Hepatocyte (in vitro differentiated cells): ENCODE measurements at regions not wholly inside any gene's neighbourhood (a gene's known extent, or its start where the extent isn't known, plus 50 kb on each side); places are given as distances from the start of the nearest gene placed in this dataset.

Experiments used
- DNase-seq: peaks from one replicate; pipeline ENCODE4 v3.0.0-alpha.2; 2016; ENCODE audit warnings: low spot score
- H2AFZ ChIP-seq: fragments of 200-600 bp; sonication (generic); 2 replicates; pipeline ENCODE4 v1.6.0; 2016; ENCODE audit warnings: antibody characterized with exemption, mild to moderate bottlenecking
- H3K27ac ChIP-seq: fragments of 200-600 bp; sonication (generic); 2 replicates; pipeline ENCODE4 v1.5.1; 2016; ENCODE audit warnings: mild to moderate bottlenecking
- H3K27me3 ChIP-seq: fragments of 200-600 bp; sonication (generic); 2 replicates; pipeline ENCODE4 v1.6.1; 2016
- H3K36me3 ChIP-seq: fragments of 200-600 bp; sonication (generic); replicated peaks from 2 replicates; pipeline ENCODE4 v1.5.1; 2016; ENCODE audit warnings: low read depth; ENCODE audit not compliant: insufficient read depth
- H3K4me1 ChIP-seq: fragments of 200-600 bp; sonication (generic); 2 replicates; pipeline ENCODE4 v1.5.1; 2016; ENCODE audit warnings: mild to moderate bottlenecking, moderate library complexity; ENCODE audit not compliant: insufficient read depth
- H3K4me2 ChIP-seq: fragments of 200-600 bp; sonication (generic); 2 replicates; pipeline ENCODE4 v1.6.0; 2016
- H3K4me3 ChIP-seq: fragments of 200-600 bp; sonication (generic); 2 replicates; pipeline ENCODE4 v1.5.1; 2016; ENCODE audit warnings: mild to moderate bottlenecking
- H3K79me2 ChIP-seq: fragments of 200-600 bp; sonication (generic); 2 replicates; pipeline ENCODE4 v1.6.0; 2017; ENCODE audit warnings: mild to moderate bottlenecking
- H3K9me2 ChIP-seq: fragments of 200-600 bp; sonication (generic); replicated peaks from 2 replicates; pipeline ENCODE4 v1.6.0; 2017; ENCODE audit warnings: mild to moderate bottlenecking; ENCODE audit not compliant: insufficient read depth
- H3K9me3 ChIP-seq: fragments of 200-600 bp; sonication (generic); 2 replicates; pipeline ENCODE4 v1.5.1; 2016; ENCODE audit warnings: low read depth, mild to moderate bottlenecking
- H4K20me1 ChIP-seq: fragments of 200-600 bp; sonication (generic); 2 replicates; pipeline ENCODE4 v1.6.0; 2016; ENCODE audit warnings: mild to moderate bottlenecking; ENCODE audit not compliant: insufficient read depth, poor library complexity, severe bottlenecking
- EZH2 ChIP-seq: fragments of 200-600 bp; sonication (generic); IDR thresholded peaks from 2 replicates; pipeline ENCODE4 v1.6.1; 2016; ENCODE audit warnings: antibody characterized with exemption, mild to moderate bottlenecking, borderline replicate concordance
- EZH2phosphoT487 ChIP-seq: fragments of 200-600 bp; sonication (generic); IDR thresholded peaks from one replicate; pipeline ENCODE4 v1.6.1; 2018; ENCODE audit warnings: antibody characterized with exemption, mild to moderate bottlenecking, low read depth, moderate library complexity; ENCODE audit not compliant: unreplicated experiment, severe bottlenecking
- WGBS: methylation state at CpG from one replicate; pipeline ENCODE4 v1.1.6; 2016; ENCODE audit warnings: low lambda C conversion rate; ENCODE audit errors: missing lambda C conversion rate; 5-methylcytosine and 5-hydroxymethylcytosine counted together
- TF ChIP-seq, protein P1 (sequence below): fragments of 200-600 bp; sonication (generic); IDR thresholded peaks from 2 replicates; pipeline ENCODE4 v1.5.1; 2016; ENCODE audit warnings: antibody characterized with exemption, mild to moderate bottlenecking; ENCODE audit not compliant: poor library complexity

DNA sequence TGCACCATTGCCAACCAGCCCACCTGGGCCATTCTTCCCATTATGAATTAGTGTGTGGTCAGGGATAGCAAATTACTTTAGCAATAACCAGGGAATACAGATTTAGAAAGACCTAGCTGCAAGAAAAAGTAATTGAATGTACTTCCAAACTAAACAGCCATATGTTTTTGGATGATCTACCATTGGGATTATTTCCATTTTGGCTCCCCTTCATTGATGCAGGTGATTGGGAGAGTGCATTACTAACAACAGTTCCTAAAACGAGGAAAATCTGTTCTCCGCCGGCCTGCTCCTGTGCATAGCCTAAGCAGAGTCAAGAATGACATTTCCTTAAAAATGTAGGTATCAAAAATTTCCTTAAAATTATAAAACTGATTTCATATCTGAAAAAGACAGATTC is 58.5 kb downstream of the MAIP1 start:
- TF ChIP-seq EZH2phosphoT487, result no peak
- TF ChIP-seq, protein P1, sequence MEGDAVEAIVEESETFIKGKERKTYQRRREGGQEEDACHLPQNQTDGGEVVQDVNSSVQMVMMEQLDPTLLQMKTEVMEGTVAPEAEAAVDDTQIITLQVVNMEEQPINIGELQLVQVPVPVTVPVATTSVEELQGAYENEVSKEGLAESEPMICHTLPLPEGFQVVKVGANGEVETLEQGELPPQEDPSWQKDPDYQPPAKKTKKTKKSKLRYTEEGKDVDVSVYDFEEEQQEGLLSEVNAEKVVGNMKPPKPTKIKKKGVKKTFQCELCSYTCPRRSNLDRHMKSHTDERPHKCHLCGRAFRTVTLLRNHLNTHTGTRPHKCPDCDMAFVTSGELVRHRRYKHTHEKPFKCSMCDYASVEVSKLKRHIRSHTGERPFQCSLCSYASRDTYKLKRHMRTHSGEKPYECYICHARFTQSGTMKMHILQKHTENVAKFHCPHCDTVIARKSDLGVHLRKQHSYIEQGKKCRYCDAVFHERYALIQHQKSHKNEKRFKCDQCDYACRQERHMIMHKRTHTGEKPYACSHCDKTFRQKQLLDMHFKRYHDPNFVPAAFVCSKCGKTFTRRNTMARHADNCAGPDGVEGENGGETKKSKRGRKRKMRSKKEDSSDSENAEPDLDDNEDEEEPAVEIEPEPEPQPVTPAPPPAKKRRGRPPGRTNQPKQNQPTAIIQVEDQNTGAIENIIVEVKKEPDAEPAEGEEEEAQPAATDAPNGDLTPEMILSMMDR, result no peak
- TF ChIP-seq EZH2, result no peak
- no peak overlapping the region for H3K4me3 ChIP-seq
- DNase-seq, result no peak
- no peaks in the 10 kb centered on the region for H4K20me1 ChIP-seq
- H3K4me1 ChIP-seq, result no peaks in the 10 kb centered on the region
- no peak overlapping the region for H2AFZ ChIP-seq
- no peaks in the 10 kb centered on the region for H3K79me2 ChIP-seq
- 95% methylated on average over 3 of the region's 3 CpGs for WGBS
- H3K9me3 ChIP-seq, result no peaks in the 10 kb centered on the region
- H3K4me2 ChIP-seq, result no peak overlapping the region
- H3K9me2 ChIP-seq, result no peaks in the 10 kb centered on the region
- no peaks in the 10 kb centered on the region for H3K36me3 ChIP-seq
- H3K27me3 ChIP-seq, result no peaks in the 10 kb centered on the region
- no peak overlapping the region for H3K27ac ChIP-seq

DNA sequence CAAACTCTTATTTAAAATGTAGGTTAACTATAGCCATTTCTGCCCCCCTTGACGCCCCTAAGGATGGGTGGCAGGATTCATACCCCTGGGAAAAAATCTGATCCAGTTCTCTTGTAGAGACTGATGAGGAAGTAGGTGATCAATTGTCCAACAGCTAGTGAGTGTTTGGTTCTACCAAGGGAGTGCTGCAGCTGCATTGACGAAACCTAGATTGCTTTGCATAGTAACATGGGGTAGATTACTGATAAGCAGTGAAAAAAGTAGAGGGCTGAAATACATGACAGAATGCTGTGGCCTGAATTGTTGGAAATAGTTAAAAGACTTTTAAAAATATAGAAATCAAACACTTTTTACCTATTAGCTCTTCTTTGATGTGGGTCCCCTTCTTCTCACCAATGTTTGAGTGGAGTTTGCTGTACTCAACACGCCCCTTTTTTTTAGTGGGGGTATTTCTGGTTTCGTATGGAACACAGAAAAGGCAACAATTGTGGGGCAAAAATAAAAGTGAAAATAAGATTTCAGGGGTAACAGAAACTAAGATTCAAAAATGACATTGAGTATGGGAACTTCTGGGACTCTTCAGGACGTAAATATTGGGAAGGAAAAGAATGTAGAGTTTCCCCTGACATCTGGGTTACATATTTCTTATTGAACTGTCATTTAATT is 66.2 kb downstream of the MAIP1 start:
- Histone ChIP-seq H3K9me3 (no peaks in the 10 kb centered on the region), H3K27me3 (no peaks in the 10 kb centered on the region), H2AFZ (no peak overlapping the region), H3K9me2 (no peaks in the 10 kb centered on the region), H3K4me2 (no peak overlapping the region), H3K4me3 (no peak overlapping the region), H3K4me1 (no peaks in the 10 kb centered on the region), H4K20me1 (no peaks in the 10 kb centered on the region), H3K79me2 (no peaks in the 10 kb centered on the region), H3K27ac (no peak overlapping the region), H3K36me3 (no peaks in the 10 kb centered on the region)
- TF ChIP-seq EZH2, result no peak
- TF ChIP-seq, protein P1, result no peak
- TF ChIP-seq EZH2phosphoT487, result no peak
- WGBS, result 75% methylated on average over 5 of the region's 5 CpGs
- no peak for DNase-seq

GRCh38 chr2:200022511-200022910 is 67.1 kb downstream of the MAIP1 start:
- Histone ChIP-seq H3K27me3 (no peaks in the 10 kb centered on the region), H4K20me1 (no peaks in the 10 kb centered on the region), H3K4me3 (no peak overlapping the region), H3K36me3 (no peaks in the 10 kb centered on the region), H3K9me2 (no peaks in the 10 kb centered on the region), H3K9me3 (no peaks in the 10 kb centered on the region), H2AFZ (no peak overlapping the region), H3K27ac (no peak overlapping the region), H3K79me2 (no peaks in the 10 kb centered on the region), H3K4me1 (no peaks in the 10 kb centered on the region), H3K4me2 (no peak overlapping the region)
- WGBS, result 90% methylated on average over 2 of the region's 2 CpGs
- TF ChIP-seq, protein P1, result no peak
- TF ChIP-seq EZH2phosphoT487, result no peak
- no peak for TF ChIP-seq EZH2
- DNase-seq, result no peak

DNA sequence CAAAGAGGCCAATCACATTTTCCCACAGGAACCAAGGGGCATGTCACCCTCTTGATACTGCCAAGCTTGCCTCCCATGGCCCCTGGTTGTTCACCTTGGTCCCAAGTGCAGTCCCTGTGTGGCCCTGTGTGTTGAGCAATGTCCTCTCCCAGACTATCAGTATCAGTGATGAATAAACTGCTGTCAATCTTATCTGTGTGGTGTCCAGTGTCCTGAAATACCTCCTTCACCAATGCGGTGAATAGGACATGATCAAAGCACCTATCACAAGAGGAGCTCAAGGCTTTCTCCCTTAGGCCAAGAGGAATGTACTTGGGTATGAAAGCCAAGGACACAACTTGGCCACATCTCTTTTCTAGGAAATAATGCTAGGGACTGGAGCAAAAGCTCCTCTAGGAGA is 68.2 kb downstream of the MAIP1 start:
- TF ChIP-seq EZH2 (no peak), EZH2phosphoT487 (no peak)
- TF ChIP-seq, protein P1, result no peak
- Histone ChIP-seq H3K27ac (no peak overlapping the region), H3K4me2 (no peak overlapping the region), H4K20me1 (no peaks in the 10 kb centered on the region), H3K9me2 (no peaks in the 10 kb centered on the region), H2AFZ (no peak overlapping the region), H3K4me1 (no peaks in the 10 kb centered on the region), H3K79me2 (no peaks in the 10 kb centered on the region), H3K27me3 (no peaks in the 10 kb centered on the region), H3K9me3 (no peaks in the 10 kb centered on the region), H3K36me3 (no peaks in the 10 kb centered on the region), H3K4me3 (no peak overlapping the region)
- DNase-seq, result no peak
- WGBS, result 88% methylated on average over 1 of the region's 1 CpG
